ENCODE measurements at regions not wholly inside any gene's neighbourhood (a gene's known extent, or its start where the extent isn't known, plus 50 kb on each side); places are given as distances from the start of the nearest gene placed in this dataset.

DNA sequence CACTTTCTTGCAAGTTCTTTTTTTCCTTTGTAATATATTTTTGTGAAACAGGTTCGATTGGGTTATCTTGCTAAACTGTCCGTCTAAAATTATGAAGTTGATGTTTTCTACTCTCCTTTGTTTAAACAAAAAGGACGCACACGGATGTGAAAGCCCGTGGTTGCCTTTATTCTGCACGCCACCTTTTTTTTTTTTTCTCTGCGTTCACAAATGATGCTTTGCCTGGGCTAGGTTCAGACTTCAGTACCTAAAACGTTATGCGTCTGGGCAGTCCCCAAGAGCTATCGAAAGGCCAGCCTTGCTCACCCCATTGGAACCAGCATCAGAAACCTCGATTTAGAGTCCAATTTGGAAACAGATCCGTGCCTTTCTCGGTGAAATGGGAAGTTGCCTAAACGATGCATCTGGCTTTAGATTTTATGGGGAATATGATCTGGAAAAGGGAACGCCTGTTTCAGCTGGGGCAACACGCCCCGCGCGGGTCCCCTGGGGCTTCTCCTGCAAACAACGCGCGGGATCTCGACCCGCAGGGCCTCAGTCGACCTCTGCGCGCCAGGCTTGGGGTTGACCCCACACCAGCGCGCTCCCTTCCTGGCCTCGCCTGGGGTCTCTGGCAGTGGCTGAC lies 113.9 kb downstream of the KCNRG start:
- TF ChIP-seq, protein P1, sequence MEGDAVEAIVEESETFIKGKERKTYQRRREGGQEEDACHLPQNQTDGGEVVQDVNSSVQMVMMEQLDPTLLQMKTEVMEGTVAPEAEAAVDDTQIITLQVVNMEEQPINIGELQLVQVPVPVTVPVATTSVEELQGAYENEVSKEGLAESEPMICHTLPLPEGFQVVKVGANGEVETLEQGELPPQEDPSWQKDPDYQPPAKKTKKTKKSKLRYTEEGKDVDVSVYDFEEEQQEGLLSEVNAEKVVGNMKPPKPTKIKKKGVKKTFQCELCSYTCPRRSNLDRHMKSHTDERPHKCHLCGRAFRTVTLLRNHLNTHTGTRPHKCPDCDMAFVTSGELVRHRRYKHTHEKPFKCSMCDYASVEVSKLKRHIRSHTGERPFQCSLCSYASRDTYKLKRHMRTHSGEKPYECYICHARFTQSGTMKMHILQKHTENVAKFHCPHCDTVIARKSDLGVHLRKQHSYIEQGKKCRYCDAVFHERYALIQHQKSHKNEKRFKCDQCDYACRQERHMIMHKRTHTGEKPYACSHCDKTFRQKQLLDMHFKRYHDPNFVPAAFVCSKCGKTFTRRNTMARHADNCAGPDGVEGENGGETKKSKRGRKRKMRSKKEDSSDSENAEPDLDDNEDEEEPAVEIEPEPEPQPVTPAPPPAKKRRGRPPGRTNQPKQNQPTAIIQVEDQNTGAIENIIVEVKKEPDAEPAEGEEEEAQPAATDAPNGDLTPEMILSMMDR (IDR thresholded peaks at IDR 0.05; ENCODE audit: insufficient read depth, low read length, poor library complexity, severe bottlenecking), result no peak
- no peak for TF ChIP-seq EZH2phosphoT487 (conservative IDR thresholded peaks at IDR 0.05; ENCODE audit: low read length)

All from SU-DHL-6 (cell line).